NCI-H774 (cell line): ENCODE measurements at regions not wholly inside any gene's neighbourhood (a gene's known extent, or its start where the extent isn't known, plus 50 kb on each side); places are given as distances from the start of the nearest gene placed in this dataset.
"Not testable (repeated sequence)": the region's sequence is repeated elsewhere in the genome, so short reads cannot be mapped to it uniquely, and the experiment has no call there.

ENCODE experiments used
- DNase-seq: peaks from one replicate; lab custom pipeline; 2025; lab: John Stamatoyannopoulos, UW

DNA sequence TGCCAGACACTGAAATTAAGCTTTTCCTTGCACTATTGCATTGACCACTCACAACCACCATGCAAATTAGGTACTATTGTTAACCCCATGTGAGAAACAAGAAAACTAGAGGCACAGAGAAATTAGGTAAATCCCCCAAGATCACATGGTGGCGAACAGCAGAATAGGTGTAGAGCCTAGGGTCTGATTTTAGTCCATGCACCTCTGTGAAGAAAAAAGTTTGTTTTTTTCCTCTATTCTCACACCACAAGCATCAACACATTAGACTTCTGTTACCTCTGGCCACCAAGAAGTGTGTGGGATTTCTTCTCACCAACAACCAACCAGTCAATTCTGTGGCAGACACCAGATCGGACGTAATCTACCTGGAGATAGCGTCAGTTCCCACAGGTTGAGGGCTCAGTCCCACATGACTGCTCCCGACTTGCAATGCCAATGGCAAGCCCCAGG lies 391.9 kb downstream of the COG6 start:
- no peak for DNase-seq

DNA sequence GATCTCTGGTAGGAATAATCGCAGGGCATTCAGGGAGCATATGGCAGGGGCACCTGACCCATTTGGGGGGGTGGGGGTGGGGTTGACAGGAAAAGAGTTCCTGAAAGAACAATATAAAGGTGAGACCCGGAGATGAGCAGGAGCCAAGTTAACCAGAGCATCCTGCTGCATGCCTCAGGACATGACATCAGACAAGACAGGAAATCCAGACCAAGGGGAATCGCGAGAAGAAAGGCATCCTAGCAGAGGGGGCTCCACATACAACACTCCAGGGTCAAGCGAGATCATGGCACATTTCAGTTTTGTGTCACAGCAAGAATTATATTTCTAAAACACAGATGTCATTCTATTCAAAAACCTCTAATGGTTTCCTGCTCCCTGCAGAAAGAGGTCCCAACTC lies 393.1 kb downstream of the COG6 start:
- DNase-seq = no peak

DNA sequence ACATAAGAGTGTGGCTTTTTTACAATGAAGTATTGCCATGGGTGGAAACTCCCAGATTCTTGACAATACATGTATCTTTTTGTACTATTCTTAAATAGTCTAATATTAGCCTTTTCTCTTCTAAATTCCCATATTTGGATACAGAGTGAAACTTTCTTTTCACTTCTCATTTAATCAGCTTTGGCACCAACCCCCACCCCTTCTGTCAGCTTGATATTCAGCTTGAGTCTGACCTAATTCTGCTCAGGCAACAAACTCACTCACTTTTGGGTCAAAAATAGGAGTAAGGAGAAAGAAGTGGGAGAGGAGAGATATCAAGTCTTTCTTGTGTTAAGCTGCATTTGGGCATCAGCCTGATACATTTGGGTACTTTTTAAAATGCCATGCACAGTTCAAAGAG lies 397.5 kb downstream of the COG6 start:
- no peak for DNase-seq

DNA sequence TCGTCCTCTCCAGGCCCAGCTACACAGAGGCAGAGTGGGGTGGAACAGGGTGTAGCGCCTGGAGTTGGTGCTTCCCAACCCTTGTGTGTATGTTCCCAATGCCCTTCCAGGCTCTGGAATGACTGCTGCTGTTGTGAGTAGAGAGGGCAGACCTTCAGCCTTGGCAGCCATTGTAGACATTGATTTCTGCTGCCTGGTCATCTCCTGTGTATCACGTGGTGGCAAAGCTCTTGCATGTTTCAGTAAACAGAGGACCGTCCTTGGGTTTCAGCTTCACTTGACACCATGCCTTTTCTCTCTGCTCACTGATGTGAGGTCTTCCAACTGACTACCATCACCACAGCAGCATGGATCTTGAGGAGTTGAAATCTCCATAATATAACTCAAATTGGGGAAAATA lies 397.9 kb downstream of the COG6 start:
- DNase-seq = no peak

DNA sequence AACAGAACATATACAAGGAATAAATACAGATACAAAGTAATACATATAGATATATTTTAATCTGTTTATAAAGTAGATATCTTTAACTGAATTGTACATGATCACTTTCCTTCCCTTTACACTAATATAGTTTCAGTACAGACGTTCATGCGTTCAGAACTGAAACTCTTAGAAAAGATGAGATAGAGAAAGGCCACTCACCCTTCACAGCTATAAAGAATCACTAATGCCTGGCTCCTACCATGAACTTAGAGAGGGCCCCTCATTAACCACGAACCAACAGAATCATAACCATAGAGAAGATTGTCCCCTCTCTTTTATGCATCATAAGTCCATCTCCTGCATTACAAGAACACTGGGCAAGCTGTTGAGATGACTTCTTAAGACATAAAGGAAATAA lies 399.0 kb downstream of the COG6 start:
- not testable (repeated sequence) for DNase-seq

DNA sequence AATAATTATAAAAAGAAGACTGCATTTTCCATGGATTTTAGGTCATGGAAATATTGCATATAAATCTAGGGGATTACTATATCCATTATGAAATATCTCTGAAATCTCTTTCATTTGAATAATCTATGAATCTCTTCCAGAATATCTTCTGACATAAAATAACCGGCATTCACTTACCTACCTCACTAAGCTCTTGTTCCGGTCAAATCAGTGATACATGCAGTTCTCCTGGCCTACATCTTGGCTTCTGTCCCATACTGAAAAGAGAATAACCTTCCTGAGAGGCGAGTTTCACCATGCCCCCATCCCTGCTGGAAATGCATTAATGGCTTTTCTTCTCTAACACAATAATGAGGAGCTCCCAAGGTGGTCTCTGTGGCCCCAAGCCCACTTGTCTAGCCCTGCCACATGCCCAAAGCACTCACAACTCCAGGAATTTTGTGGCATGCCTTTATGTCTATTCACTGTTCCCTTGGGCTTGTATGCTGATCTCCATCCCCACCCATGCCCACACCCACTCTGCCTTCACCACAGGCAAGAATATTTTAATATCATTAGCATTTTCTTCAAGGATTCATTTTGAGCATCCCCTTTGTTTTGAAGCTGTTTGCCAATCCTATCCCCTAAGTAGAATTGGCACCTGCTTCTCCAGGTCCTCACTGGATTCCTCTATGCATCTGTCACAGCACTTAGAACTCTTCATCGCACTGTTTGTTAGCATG lies 401.6 kb downstream of the COG6 start:
- DNase-seq = no peak

DNA sequence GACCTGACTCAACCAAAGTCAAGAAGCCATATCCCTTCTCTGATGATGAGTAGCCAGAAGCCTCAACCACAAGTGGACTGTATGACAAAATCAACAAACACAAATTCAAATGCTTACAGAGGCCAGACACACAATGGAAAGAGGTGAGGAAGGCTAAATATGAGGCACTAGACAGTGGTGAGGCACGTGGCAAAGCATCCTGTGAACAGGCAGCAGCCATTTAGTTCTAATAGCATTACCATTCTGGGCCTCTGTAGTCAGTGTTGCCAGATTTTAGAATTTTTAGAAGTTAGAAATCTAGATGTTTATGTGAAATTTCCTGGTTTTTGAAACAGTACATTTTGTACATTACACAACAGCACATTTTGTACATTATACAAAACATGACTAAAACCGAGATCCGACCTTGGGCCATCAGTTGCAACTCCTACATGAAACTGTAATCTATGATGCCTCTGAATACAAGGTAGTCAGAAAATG lies 403.3 kb downstream of the COG6 start:
- no peak for DNase-seq

DNA sequence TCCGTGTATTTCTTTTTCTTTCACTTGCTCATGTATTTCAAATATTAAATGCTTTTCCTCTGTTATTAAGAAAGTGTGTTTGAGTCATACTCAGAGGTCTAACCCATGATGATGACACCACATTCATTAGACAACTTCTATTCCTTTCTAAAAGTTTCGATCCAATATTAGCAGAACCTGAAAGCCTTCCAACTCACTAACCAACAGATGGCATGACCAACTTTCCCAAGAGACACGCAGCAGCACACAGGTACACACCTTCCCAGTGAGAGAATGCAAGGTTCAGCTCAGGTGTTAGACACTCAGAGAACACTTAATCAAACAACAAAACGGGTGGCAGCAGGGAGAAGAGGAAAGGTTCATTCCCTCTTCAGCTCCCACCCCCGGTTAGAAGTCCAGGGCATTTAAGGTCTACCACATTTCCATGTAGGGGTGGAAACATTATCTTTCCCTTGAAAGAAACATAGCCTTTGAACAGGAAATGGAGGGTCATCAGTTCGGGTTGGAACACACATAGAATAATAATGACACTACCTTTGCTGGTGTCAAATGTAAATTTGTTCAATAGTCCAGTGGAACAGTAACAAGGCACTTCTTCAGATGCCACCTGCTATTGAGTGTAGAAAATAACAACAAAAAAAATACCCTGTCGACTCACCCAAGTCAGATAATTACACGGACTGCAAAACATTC lies 404.2 kb downstream of the COG6 start:
- no peak for DNase-seq

DNA sequence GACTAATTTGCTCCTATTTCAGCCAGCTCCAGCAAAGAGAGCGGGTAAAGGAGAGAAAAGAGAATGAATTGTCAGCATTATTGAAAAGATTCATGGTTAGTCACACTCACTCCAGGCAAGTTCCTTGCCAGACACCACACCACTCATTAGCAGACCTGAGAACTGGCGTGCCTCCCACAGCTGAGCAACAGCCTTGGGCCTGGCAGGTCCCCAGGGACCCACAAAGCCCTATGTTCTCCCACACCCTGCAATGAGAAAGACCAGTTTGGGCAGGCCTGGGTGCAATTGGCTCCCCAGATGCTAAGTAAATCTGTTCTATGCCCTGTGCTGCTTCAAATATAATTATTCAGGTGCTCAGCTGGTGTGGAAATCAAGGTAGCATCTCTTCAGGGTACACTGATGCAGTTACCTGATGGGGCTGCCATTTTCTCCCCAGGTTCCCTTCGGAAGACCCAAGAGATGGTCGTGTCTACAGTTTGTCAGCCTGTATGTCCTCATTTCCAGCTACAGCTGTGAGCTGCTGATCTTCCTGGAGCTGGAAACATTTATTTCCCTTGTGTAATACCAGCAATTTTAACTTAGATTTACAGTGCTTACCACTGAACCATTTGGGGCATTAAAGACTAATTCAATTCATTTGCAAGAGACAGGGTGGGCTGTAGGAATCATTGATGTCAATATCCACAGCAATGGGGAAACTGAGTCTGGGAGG lies 405.0 kb downstream of the COG6 start:
- no peak for DNase-seq

DNA sequence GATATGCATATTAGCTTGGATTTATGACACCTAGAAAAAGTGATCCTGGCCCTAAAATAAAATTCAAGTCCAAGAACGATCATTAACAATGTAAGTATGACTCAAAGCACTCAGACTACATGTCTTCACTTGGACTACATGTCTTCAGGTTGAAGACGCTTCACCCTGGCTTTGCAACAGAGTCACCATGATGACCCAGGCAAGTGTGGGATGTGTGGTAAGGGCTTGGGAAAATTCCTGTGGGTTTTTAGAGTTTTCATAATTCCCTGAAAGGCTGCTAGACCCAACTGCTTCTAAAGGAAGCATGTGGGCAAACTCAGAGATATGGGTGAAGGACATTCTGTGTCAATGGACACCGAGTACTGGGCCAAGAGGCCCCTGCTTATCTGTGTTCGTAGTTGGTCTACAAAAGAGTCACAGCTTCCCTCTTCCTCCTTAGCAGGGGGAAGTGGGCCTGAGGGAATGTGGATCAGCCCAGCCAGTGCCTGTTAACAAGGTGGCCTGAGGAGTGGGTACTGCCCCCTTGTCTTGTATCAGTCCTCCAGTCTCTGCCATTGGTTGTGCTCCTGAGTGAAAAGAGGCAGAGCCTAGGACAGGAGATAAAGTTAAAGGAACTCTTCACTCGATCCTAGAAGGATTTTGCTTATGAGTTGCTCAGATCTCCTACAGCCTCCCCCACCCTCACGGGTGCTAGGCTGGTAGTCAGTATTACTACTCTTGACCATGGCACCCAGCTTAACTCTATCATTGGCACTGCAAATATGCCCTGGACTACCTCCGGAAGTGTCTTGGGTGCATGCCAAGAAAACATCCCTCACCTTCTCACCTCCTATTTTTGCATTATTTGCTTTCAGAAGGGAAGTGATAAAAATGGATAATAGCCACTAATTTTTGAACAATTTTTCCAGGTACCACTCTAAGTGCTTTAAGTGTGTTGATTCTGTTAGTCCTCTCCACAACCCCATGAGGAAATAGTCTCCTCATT lies 406.3 kb downstream of the COG6 start:
- no peak for DNase-seq

DNA sequence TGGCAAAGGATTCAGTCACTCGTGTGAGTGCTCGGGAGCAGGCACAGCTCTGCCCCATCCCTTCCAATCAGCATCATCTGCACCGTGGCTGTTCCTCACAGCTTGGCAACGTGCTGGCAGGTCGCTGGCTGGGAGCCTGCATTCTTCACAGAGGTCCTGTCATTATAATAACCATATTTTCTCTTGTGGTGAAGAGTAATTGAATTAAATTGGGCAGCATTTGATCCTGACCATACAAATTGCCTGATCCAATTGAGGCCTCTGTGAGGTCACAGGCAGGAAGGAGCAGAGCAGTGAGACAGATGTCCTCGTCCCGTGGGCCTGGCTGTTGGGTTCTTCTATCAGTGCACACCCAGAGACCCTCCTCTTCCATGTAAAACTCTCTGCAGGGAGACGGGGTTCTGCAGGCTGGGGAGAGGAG lies 407.8 kb downstream of the COG6 start:
- no peak for DNase-seq

DNA sequence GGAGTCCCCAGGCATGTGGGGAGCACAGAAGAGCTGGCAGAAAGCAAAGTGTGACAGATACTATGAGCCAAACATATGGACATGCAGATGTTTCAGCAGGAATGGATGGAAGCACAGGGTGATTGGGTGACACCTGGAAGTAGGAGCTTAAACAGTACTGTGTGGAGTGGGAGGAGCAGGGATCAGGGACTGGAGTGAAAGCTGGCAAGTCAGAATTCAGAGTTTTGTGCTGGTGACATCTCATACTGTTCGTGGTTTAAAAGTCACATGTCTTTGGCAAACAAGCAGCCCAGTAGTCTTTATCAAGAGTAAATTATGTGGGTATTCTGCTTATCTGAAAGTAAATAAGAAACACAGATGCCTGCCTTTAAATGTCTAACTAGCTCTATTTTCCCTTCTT lies 408.2 kb downstream of the COG6 start:
- no peak for DNase-seq

DNA sequence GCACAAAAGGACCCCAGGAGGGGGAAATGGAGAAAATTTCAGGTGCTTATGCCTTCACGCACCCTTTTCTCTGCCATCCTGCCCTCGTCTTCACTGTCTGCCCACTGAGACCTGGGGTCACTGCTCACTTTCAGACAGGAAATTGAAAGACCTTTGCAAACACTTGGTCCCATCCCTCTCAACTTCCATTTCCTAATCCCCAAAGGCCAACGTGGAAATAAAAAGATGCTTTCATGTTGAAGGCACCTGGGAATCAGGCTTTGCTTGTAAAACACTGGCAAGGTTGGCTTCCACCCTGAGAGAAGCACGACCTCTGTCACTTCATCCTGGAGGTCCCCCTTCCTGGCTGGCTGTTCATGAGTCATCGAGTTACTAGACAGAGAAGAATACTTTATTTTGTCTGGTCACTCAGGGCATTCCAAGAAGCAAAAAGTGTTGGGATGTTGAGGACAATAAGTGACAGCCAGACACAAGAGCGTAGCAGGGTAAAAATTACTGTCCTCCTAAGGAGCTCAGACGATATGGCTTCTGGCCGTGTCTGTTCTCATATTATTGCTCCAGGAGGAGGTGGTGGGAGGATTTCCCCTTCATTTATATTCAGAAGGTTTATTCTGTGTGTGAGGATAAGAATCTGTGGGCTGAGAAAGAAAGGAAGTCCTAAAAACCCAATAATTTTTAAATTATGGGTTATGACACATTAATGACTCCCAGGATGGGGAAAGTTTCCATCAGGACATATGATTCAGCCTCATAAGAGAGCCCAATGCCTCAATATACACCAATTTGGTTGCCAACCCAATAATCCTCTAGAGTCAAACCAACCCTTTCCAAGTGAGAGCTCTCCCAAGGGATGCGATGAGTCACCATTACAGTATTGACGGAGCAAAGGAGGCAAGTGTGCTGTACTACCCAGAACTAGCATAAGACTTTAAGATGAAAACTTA lies 409.0 kb downstream of the COG6 start:
- DNase-seq = no peak

DNA sequence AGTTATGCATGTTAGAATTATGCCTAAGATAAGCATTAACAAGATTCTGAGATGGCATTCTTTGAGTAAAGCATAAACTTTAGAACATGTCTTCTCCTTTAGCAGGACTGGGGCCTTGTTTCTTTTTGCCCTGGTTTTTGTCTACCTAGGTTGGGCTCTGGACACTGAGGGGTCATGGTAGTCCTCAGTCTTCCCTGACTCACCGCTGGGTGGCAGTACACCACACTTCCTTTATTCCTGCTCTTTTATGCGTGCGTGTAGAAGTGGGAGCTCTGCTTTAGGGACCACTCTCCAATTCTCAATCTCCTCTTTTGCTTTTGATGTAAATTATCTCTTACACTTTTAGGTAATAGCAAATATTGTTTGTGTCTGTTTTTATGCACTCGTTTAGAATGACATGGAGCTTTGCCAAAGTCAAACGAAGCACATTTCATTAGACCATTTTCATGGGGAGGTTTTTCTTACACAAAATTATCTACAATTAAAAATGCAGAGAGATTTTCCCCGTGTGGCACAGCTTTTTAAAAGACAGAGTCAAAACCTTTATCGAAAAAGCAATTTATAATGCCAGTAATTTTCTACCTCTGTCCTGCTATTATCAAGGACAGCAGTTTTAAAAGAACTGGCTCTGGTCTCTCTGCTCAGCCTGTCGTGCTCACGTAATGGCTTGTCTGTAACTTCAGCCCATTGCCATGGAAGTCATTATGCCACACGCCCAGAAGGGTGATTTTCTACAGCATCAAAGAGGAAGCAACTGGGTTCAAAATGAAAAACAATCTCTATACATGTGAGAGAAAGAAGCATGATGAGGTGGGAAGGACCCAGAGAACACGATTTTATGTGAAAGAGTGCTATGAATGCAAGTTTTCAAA lies 413.9 kb downstream of the COG6 start:
- no peak for DNase-seq

DNA sequence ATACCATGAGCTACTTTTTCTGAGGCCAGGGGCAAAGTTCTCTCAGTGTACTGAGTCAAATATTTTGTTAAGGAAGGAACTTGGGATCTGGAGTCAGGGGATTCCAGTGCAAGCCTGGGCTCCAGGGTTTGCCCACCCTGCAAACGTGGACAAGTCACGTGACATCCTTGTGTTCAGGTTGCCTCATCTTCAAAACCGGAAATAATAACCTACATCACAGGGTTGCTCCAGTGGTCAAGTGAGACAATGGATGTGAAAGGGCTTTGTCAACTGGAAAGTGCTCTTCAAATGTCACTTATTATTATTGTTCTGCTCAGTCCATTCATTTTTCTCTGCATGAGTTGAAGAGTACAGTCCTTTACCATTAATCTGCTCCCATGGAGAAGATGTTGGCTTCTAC lies 414.9 kb downstream of the COG6 start:
- DNase-seq = no peak

DNA sequence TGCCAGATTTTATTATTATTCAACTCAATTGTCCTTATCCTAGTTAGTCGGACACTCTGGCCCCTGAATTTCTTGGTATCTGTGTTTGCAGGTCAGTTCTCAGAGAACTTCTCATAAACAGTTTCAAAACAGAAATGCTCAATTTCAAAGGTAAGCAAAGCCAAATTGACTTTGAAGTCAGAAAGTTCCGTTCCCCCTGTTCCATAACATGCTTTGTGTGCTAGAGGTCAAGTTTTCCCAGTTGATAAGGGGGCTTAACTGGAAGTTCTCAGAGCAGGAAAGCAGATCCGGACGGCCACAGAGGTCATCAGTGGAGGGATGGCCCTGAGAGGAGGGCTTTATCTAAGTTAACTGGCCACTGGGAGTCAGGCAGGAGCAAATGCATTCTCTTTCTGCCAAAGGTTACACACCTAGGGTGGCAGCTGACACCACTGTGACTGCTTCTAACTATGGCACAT lies 417.2 kb downstream of the COG6 start:
- no peak for DNase-seq

DNA sequence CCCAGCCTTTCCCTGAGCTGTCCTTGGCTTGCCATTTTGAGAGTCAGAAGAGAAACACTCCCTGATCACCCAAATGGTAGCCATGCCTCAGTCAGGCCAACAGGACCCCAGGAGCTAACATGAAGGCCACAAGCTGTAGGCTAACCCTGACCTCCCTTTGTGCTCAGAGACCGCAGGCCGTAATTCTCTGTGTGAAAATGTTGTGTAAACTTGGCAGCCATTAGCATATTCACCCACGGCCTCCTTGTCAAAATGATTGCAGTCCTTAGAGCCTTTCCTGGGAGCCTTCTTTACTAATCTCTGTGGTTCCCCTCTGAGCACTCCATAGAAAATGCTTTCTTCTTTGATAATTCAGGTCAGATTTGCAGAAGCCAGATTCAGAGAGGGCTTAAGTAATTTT lies 418.9 kb downstream of the COG6 start:
- no peak for DNase-seq

DNA sequence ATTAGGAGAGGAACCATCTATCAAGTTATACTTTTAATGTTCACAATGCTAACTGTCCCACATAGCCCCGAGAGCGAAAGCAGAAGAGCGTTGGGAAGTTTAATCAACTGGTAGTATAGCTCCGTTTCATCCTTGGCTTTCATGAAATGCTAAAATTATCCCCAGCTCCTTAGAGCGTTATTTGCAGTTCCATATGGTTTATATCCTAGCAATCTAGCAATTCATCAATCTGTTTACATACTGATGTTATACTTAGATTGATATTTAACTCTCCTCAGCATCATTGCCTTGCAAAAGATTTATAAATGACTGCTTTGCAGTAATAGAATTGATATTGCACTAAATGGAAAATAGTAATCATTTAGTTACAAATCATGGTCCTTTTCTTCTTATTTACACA lies 419.8 kb downstream of the COG6 start:
- no peak for DNase-seq

DNA sequence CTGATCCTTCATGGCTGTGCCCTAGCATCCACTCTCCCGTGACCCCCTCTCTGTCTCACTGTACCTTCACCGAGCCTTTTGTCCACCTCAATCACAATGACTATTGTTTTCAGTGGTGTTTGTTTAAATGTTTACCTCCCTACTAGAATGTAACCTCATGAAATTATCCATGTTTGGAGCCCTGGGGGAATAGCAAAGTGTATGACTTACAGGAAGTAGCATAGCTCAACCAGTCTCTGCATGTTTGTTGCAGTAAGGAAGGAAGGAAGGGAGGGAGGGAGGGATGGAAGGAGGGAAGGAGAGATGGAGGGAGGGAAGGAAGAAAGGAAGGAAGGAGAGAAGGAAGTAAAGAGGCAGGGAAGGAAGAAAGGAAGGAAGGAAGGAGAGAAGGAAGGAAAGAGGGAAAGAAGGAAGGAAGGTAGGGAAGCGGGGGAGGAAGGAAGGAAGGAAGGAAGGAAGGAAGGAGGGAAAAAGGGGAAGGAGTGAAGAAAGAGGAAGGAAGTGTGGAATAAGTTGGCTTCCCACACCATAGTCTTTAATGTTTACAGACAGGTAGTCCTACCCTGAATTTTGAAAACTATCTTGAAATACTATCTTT lies 421.4 kb downstream of the COG6 start:
- DNase-seq = no peak
